ENCODE measurements at regions not wholly inside any gene's neighbourhood (a gene's known extent, or its start where the extent isn't known, plus 50 kb on each side); places are given as distances from the start of the nearest gene placed in this dataset.
A peak's percentile ranks its signal among the peaks of the same experiment; 100 is the strongest.

- Histone ChIP-seq H3K9me2 (ENCODE audit: insufficient read depth) (peaks cover 4% of the 10 kb centered on the region), H3F3A (replicated peaks; ENCODE audit: low read depth) (no peaks in the 10 kb centered on the region), H3K79me2 (replicated peaks; ENCODE audit: insufficient read depth) (no peaks in the 10 kb centered on the region), H3K27ac (ENCODE audit: low read depth) (no peak overlapping the region), H3K27me3 (ENCODE audit: insufficient read depth) (no peaks in the 10 kb centered on the region), H3K4me3 (no peak overlapping the region), H2AFZ (peak overlapping the region; percentile 12; the same call in 1 of the 2 replicates), H3K36me3 (ENCODE audit: insufficient read depth) (no peaks in the 10 kb centered on the region), H4K20me1 (replicated peaks; ENCODE audit: insufficient read depth) (no peaks in the 10 kb centered on the region), H3K4me1 (ENCODE audit: insufficient read depth) (peaks cover 15% of the 10 kb centered on the region), H3K4me2 (no peak overlapping the region)
- Mint-ChIP-seq H3K27me3 (ENCODE audit: insufficient read depth, low read depth, poor library complexity) (no peaks in the 10 kb centered on the region), H3K9me3 (no peaks in the 10 kb centered on the region), H3K4me1 (peaks cover 22% of the 10 kb centered on the region), H3K36me3 (ENCODE audit: low read depth) (no peaks in the 10 kb centered on the region), H3K27ac (no peak overlapping the region), H3K4me3 (no peak overlapping the region)
- DNase-seq (ENCODE audit: low spot score): no peak
- ATAC-seq: no peak
- TF ChIP-seq POLR2AphosphoS5 (IDR thresholded peaks at IDR 0.05; ENCODE audit: low read depth) (no peak), EZH2phosphoT487 (IDR thresholded peaks at IDR 0.05; ENCODE audit: unreplicated experiment) (no peak), ZNF462 (CRISPR knock-in tag; IDR thresholded peaks at IDR 0.05) (no peak), NANOG (IDR thresholded peaks at IDR 0.05; ENCODE audit: borderline replicate concordance) (no peak), ZNF114 (CRISPR knock-in tag; IDR thresholded peaks at IDR 0.05) (no peak), JUNB (IDR thresholded peaks at IDR 0.05; ENCODE audit: unreplicated experiment) (no peak), STAT1 (IDR thresholded peaks at IDR 0.05; ENCODE audit: unreplicated experiment) (no peak), ZNF331 (CRISPR knock-in tag; IDR thresholded peaks at IDR 0.05; ENCODE audit: low read depth) (no peak), EZH2 (IDR thresholded peaks at IDR 0.05; ENCODE audit: low read depth, unreplicated experiment) (no peak), ETS1 (IDR thresholded peaks at IDR 0.05) (no peak), CREB1 (CRISPR knock-in tag; IDR thresholded peaks at IDR 0.05; ENCODE audit: low read depth) (no peak)
- TF ChIP-seq, protein P1, sequence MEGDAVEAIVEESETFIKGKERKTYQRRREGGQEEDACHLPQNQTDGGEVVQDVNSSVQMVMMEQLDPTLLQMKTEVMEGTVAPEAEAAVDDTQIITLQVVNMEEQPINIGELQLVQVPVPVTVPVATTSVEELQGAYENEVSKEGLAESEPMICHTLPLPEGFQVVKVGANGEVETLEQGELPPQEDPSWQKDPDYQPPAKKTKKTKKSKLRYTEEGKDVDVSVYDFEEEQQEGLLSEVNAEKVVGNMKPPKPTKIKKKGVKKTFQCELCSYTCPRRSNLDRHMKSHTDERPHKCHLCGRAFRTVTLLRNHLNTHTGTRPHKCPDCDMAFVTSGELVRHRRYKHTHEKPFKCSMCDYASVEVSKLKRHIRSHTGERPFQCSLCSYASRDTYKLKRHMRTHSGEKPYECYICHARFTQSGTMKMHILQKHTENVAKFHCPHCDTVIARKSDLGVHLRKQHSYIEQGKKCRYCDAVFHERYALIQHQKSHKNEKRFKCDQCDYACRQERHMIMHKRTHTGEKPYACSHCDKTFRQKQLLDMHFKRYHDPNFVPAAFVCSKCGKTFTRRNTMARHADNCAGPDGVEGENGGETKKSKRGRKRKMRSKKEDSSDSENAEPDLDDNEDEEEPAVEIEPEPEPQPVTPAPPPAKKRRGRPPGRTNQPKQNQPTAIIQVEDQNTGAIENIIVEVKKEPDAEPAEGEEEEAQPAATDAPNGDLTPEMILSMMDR (conservative IDR thresholded peaks at IDR 0.05; ENCODE audit: low read depth in 2 of 2): no peak
- TF ChIP-seq, protein P2, sequence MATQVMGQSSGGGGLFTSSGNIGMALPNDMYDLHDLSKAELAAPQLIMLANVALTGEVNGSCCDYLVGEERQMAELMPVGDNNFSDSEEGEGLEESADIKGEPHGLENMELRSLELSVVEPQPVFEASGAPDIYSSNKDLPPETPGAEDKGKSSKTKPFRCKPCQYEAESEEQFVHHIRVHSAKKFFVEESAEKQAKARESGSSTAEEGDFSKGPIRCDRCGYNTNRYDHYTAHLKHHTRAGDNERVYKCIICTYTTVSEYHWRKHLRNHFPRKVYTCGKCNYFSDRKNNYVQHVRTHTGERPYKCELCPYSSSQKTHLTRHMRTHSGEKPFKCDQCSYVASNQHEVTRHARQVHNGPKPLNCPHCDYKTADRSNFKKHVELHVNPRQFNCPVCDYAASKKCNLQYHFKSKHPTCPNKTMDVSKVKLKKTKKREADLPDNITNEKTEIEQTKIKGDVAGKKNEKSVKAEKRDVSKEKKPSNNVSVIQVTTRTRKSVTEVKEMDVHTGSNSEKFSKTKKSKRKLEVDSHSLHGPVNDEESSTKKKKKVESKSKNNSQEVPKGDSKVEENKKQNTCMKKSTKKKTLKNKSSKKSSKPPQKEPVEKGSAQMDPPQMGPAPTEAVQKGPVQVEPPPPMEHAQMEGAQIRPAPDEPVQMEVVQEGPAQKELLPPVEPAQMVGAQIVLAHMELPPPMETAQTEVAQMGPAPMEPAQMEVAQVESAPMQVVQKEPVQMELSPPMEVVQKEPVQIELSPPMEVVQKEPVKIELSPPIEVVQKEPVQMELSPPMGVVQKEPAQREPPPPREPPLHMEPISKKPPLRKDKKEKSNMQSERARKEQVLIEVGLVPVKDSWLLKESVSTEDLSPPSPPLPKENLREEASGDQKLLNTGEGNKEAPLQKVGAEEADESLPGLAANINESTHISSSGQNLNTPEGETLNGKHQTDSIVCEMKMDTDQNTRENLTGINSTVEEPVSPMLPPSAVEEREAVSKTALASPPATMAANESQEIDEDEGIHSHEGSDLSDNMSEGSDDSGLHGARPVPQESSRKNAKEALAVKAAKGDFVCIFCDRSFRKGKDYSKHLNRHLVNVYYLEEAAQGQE (IDR thresholded peaks at IDR 0.05; ENCODE audit: unreplicated experiment): no peak
These were observed 125.8 kb upstream of the ZNF366 start for GRCh38 chr5:72633041-72633445.
